ENCODE measurements at regions not wholly inside any gene's neighbourhood (a gene's known extent, or its start where the extent isn't known, plus 50 kb on each side); places are given as distances from the start of the nearest gene placed in this dataset.

DNA sequence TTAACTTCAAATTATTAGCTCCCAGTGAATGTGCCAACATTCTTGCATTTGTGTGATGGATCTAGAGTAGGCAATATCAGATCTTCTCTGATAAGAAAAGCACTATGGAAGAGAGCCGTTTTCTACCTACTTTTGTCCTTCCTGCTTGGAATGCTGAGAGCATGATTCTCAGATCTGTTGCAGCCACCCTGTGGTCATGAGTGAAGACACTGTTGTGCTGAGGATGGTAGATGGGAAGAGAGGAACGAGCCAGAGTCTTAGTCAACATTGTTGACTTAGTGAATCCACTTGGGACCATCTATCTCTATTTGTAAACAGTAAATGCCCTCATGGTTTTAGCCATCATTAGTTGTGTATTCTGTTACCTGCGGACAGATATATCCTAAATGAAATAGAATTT lies 202.6 kb downstream of the CD109 start:
- H3K27ac Mint-ChIP-seq, result no peak overlapping the region
- no peaks in the 10 kb centered on the region for H3F3A ChIP-seq (ENCODE audit: low read depth)
- TF ChIP-seq, protein P1, sequence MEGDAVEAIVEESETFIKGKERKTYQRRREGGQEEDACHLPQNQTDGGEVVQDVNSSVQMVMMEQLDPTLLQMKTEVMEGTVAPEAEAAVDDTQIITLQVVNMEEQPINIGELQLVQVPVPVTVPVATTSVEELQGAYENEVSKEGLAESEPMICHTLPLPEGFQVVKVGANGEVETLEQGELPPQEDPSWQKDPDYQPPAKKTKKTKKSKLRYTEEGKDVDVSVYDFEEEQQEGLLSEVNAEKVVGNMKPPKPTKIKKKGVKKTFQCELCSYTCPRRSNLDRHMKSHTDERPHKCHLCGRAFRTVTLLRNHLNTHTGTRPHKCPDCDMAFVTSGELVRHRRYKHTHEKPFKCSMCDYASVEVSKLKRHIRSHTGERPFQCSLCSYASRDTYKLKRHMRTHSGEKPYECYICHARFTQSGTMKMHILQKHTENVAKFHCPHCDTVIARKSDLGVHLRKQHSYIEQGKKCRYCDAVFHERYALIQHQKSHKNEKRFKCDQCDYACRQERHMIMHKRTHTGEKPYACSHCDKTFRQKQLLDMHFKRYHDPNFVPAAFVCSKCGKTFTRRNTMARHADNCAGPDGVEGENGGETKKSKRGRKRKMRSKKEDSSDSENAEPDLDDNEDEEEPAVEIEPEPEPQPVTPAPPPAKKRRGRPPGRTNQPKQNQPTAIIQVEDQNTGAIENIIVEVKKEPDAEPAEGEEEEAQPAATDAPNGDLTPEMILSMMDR (IDR thresholded peaks at IDR 0.05), result peak; percentile 21
- TF ChIP-seq EZH2phosphoT487 (IDR thresholded peaks at IDR 0.05), result no peak

DNA sequence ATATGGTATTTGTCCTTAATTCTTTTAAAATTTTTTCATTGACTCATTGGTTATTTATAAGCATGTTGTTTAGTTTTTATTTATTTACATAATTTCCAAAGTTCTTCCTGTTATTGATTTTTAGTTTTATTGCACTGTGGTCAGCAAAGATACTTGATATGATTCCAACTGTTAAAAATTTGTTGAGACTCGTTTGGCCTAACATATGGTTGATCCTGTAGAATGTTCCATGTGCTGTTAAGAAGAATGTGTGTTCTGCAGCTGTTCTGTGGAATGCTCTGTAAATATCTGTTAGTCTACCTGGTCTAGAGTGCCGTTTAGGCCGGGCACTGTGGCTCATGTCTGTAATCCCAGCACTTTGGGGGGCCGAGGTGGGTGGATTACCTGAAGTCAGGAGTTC lies 197.7 kb downstream of the CD109 start:
- Histone ChIP-seq H3K9me3 (ENCODE audit: low read depth) (no peaks in the 10 kb centered on the region), H3K9ac (no peak overlapping the region), H3K4me1 (no peaks in the 10 kb centered on the region), H3K4me3 (no peak overlapping the region), H4K20me1 (ENCODE audit: low read depth) (no peaks in the 10 kb centered on the region), H2AFZ (replicated peaks) (no peak overlapping the region), H3K27me3 (no peaks in the 10 kb centered on the region), H3K4me2 (no peak overlapping the region), H3K27ac (no peak overlapping the region), H3K36me3 (no peaks in the 10 kb centered on the region), H3F3A (ENCODE audit: low read depth) (no peaks in the 10 kb centered on the region), H3K79me2 (ENCODE audit: low read depth) (no peaks in the 10 kb centered on the region)
- no peak overlapping the region for H3K4me3 Mint-ChIP-seq
- H3K4me1 Mint-ChIP-seq, result no peaks in the 10 kb centered on the region
- TF ChIP-seq, protein P1 (IDR thresholded peaks at IDR 0.05), result no peak
- TF ChIP-seq EZH2phosphoT487 (IDR thresholded peaks at IDR 0.05) (no peak), EZH2 (IDR thresholded peaks at IDR 0.05) (no peak)
- no peaks in the 10 kb centered on the region for H3K9me3 Mint-ChIP-seq
- peaks cover 2% of the 10 kb centered on the region for H3K27me3 Mint-ChIP-seq (ENCODE audit: insufficient read depth, low read depth)
- H3K36me3 Mint-ChIP-seq, result no peaks in the 10 kb centered on the region
- no peak overlapping the region for H3K27ac Mint-ChIP-seq
- DNase-seq (ENCODE audit: low spot score), result no peak

More for the DNA sequence above, 202.6 kb downstream of the CD109 start:
- no peaks in the 10 kb centered on the region for H3K27me3 ChIP-seq
- no peak overlapping the region for H3K4me3 Mint-ChIP-seq
- H3K36me3 Mint-ChIP-seq, result no peaks in the 10 kb centered on the region
- H3K9ac ChIP-seq, result no peak overlapping the region
- DNase-seq (ENCODE audit: low spot score), result peak; percentile 24
- no peaks in the 10 kb centered on the region for H4K20me1 ChIP-seq (ENCODE audit: low read depth)
- H3K79me2 ChIP-seq (ENCODE audit: low read depth), result no peaks in the 10 kb centered on the region
- H2AFZ ChIP-seq (replicated peaks), result no peak overlapping the region
- no peaks in the 10 kb centered on the region for H3K36me3 ChIP-seq
- H3K27me3 Mint-ChIP-seq (ENCODE audit: insufficient read depth, low read depth), result peaks cover 2% of the 10 kb centered on the region
- no peak overlapping the region for H3K27ac ChIP-seq
- H3K4me1 ChIP-seq, result no peaks in the 10 kb centered on the region
- no peaks in the 10 kb centered on the region for H3K4me1 Mint-ChIP-seq
- H3K9me3 ChIP-seq (ENCODE audit: low read depth), result no peaks in the 10 kb centered on the region
- H3K4me3 ChIP-seq, result no peak overlapping the region
- H3K4me2 ChIP-seq, result no peak overlapping the region
- H3K9me3 Mint-ChIP-seq, result peaks cover 16% of the 10 kb centered on the region

DNA sequence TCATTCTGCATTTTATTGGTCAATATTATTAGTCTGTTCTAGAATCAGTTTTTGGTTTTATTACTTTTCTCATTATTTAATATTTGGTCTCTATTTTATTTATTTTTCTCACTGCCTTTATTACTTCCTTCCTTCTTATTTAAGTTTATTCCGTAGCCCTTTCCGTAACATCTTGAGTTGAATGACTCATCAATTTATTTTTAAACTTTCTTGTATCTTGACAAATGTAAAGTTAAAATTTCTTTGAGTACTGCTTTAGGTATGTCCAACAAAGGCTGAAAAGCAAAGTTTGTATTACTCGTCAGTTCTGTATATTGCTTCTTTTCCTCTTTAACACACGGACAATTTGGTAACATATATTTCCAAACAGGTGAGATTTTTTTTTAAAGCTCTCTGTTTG lies 192.0 kb downstream of the CD109 start:
- no peaks in the 10 kb centered on the region for H3K9me3 Mint-ChIP-seq
- Histone ChIP-seq H4K20me1 (ENCODE audit: low read depth) (no peaks in the 10 kb centered on the region), H3K4me3 (no peak overlapping the region), H3K79me2 (ENCODE audit: low read depth) (no peaks in the 10 kb centered on the region), H3K9ac (no peak overlapping the region), H3K4me1 (no peaks in the 10 kb centered on the region), H3K36me3 (no peaks in the 10 kb centered on the region), H3K27ac (no peak overlapping the region), H2AFZ (replicated peaks) (no peak overlapping the region), H3F3A (ENCODE audit: low read depth) (no peaks in the 10 kb centered on the region), H3K9me3 (ENCODE audit: low read depth) (no peaks in the 10 kb centered on the region), H3K27me3 (no peaks in the 10 kb centered on the region), H3K4me2 (no peak overlapping the region)
- H3K27ac Mint-ChIP-seq, result no peak overlapping the region
- no peak for DNase-seq (ENCODE audit: low spot score)
- TF ChIP-seq EZH2phosphoT487 (IDR thresholded peaks at IDR 0.05) (no peak), EZH2 (IDR thresholded peaks at IDR 0.05) (no peak)
- TF ChIP-seq, protein P1 (IDR thresholded peaks at IDR 0.05), result no peak
- no peaks in the 10 kb centered on the region for H3K36me3 Mint-ChIP-seq
- no peaks in the 10 kb centered on the region for H3K4me1 Mint-ChIP-seq
- no peak overlapping the region for H3K4me3 Mint-ChIP-seq
- no peaks in the 10 kb centered on the region for H3K27me3 Mint-ChIP-seq (ENCODE audit: insufficient read depth, low read depth)

DNA sequence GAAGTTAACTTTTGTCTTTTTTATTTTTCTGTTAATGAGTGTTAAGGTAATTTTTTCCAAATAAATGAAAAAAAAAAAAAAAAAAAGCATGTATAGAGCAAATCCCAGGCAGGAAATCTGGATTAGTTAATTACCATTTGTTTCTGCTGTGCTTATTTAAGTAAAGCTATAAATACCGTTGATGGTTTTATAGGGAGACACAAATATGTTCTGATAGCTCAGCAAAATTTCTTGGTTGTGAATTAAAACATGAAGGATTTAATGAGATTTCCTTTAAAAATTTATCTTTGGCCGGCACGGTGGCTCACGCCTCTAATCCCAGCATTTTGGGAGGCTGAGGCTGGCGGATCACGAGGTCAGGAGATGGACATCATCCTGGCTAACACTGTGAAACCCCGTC lies 189.4 kb downstream of the CD109 start:
- Histone ChIP-seq H3K27ac (no peak overlapping the region), H3K4me3 (no peak overlapping the region), H3K9me3 (ENCODE audit: low read depth) (no peaks in the 10 kb centered on the region), H4K20me1 (ENCODE audit: low read depth) (no peaks in the 10 kb centered on the region), H3K36me3 (no peaks in the 10 kb centered on the region), H3K4me1 (no peaks in the 10 kb centered on the region), H3K79me2 (ENCODE audit: low read depth) (no peaks in the 10 kb centered on the region), H3K9ac (no peak overlapping the region), H3K4me2 (no peak overlapping the region), H3K27me3 (no peaks in the 10 kb centered on the region), H2AFZ (replicated peaks) (no peak overlapping the region), H3F3A (ENCODE audit: low read depth) (no peaks in the 10 kb centered on the region)
- no peak overlapping the region for H3K4me3 Mint-ChIP-seq
- no peaks in the 10 kb centered on the region for H3K36me3 Mint-ChIP-seq
- DNase-seq (ENCODE audit: low spot score), result no peak
- no peaks in the 10 kb centered on the region for H3K27me3 Mint-ChIP-seq (ENCODE audit: insufficient read depth, low read depth)
- no peak overlapping the region for H3K27ac Mint-ChIP-seq
- H3K9me3 Mint-ChIP-seq, result no peaks in the 10 kb centered on the region
- no peak for TF ChIP-seq EZH2 (IDR thresholded peaks at IDR 0.05)
- TF ChIP-seq, protein P1 (IDR thresholded peaks at IDR 0.05), result no peak
- TF ChIP-seq EZH2phosphoT487 (IDR thresholded peaks at IDR 0.05), result no peak
- H3K4me1 Mint-ChIP-seq, result no peaks in the 10 kb centered on the region
